ENCODE measurements at regions not wholly inside any gene's neighbourhood (a gene's known extent, or its start where the extent isn't known, plus 50 kb on each side); places are given as distances from the start of the nearest gene placed in this dataset.

GRCh38 chr2:21404827-21405625 lies 281.3 kb downstream of the TDRD15 start:
- H3K4me1 ChIP-seq (ENCODE audit: control insufficient read depth, insufficient read depth, low read length), result no peaks in the 10 kb centered on the region
- no peak overlapping the region for H3K9ac ChIP-seq (ENCODE audit: low read depth, low read length)
- H3K23ac ChIP-seq (ENCODE audit: low read depth, low read length), result no peak overlapping the region
- peak; percentile 69 for DNase-seq
- POLR2A ChIA-PET (ENCODE audit: unreplicated experiment), result no interaction called here
- peak overlapping the region; percentile 54; the same call in 1 of the 2 replicates for H3K4ac ChIP-seq (ENCODE audit: low read depth, low read length)
- dilution Hi-C loops (cut with HindIII; ENCODE audit: low sequenced_read_pairs, unreplicated experiment) (no loop called here), intact Hi-C loops (cut with micrococcal nuclease) (no loop called here), in situ Hi-C loops (cut with MboI; ENCODE audit: low sequenced_read_pairs) (no loop called here)
- no peak overlapping the region for H4K91ac ChIP-seq (ENCODE audit: insufficient read depth, low read depth, low read length)
- H2AK5ac ChIP-seq (ENCODE audit: low read depth, low read length), result peak overlapping the region; percentile 35; the same call in 1 of the 2 replicates
- H3K14ac ChIP-seq (replicated peaks; ENCODE audit: low read depth, low read length), result no peak overlapping the region
- H3K36me3 ChIP-seq (ENCODE audit: control insufficient read depth, insufficient read depth, low read length), result no peaks in the 10 kb centered on the region
- no TSS peak for BruUV-seq (replicated peaks)
- H2BK20ac ChIP-seq (ENCODE audit: low read depth, low read length), result no peak overlapping the region; the same call in 1 of the 2 replicates
- no peak overlapping the region for H2AFZ ChIP-seq (replicated peaks; ENCODE audit: low read length, poor library complexity)
- no peaks in the 10 kb centered on the region for H3K27me3 ChIP-seq (ENCODE audit: control insufficient read depth, insufficient read depth, low read length)
- H2BK15ac ChIP-seq (ENCODE audit: low read depth, low read length), result no peak overlapping the region; the same call in 2 of the 3 replicates
- no peak overlapping the region for H2BK5ac ChIP-seq (ENCODE audit: low read depth, low read length, poor library complexity, severe bottlenecking)
- no peak overlapping the region for H2AK9ac ChIP-seq (replicated peaks; ENCODE audit: low read depth, low read length, poor library complexity)
- H3K4me3 ChIP-seq (ENCODE audit: insufficient read depth, low read depth, low read length), result no peak overlapping the region
- H3K4me2 ChIP-seq (ENCODE audit: low read depth, low read length), result no peak overlapping the region
- no peaks in the 10 kb centered on the region for H3K9me3 ChIP-seq (ENCODE audit: control insufficient read depth, insufficient read depth, low read length)
- H4K20me1 ChIP-seq (ENCODE audit: insufficient read depth, low read length), result no peaks in the 10 kb centered on the region
- H3K56ac ChIP-seq (ENCODE audit: extremely low read depth, insufficient read depth, low read length), result no peak overlapping the region
- H2BK120ac ChIP-seq (ENCODE audit: low read depth, low read length), result 0 out of 2 replicates have a peak overlapping the region, but pooled peaks have one; percentile 44
- WGBS, 2 experiments (ENCODE audit: extremely low coverage in 2 of 2, insufficient read length in 1 of 2), result 89% methylated on average over 3 of the region's 7 CpGs; no CpG with 5 or more reads in 1 of the 2 experiments
- H3K18ac ChIP-seq (ENCODE audit: low read depth, low read length), result peak overlapping the region; percentile 35; the same call in 1 of the 2 replicates
- 0 out of 2 replicates have a peak, but pooled peaks have one; percentile 4 for TF ChIP-seq CEBPB (IDR thresholded peaks at IDR 0.05; ENCODE audit: low read depth, low read length)
- no peak for TF ChIP-seq BHLHE40 (IDR thresholded peaks at IDR 0.05; ENCODE audit: low read depth, low read length)
- TF ChIP-seq FOS (IDR thresholded peaks at IDR 0.05; ENCODE audit: low read depth, low read length), result peak; percentile 49; the same call in 1 of the 2 replicates
- no peak for TF ChIP-seq USF2 (IDR thresholded peaks at IDR 0.05; ENCODE audit: low read depth, low read length)
- H3K27ac ChIP-seq (ENCODE audit: insufficient read depth, low read length), result no peak overlapping the region
- H4K5ac ChIP-seq (ENCODE audit: low read depth, low read length), result no peak overlapping the region
- no peaks in the 10 kb centered on the region for H3K79me1 ChIP-seq (ENCODE audit: low read depth in 1 of 2, low read length in 2 of 2)
- 0 out of 4 replicates have a peak overlapping the region, but pooled peaks of 1 of the 2 experiments have one; percentile 17 for H4K8ac ChIP-seq (ENCODE audit: low read depth in 2 of 2, low read length in 2 of 2)
- 0 out of 2 replicates have a peak, but pooled peaks cover 3% of the 10 kb centered on the region for H3K9me1 ChIP-seq (ENCODE audit: insufficient read depth, low read length)
- CTCF ChIA-PET, result no interaction called here
- no peak for ATAC-seq (ENCODE audit: low read depth)

Measured in IMR-90 (cell line).